Liver (tissue), 3 donors: ENCODE measurements at regions not wholly inside any gene's neighbourhood (a gene's known extent, or its start where the extent isn't known, plus 50 kb on each side); places are given as distances from the start of the nearest gene placed in this dataset.

Experiments
- RAD21 ChIP-seq, 2 donors: IDR thresholded peaks; 2 replicates each; pipeline ENCODE4 v1.6.1; 2016; ENCODE audit warnings: antibody characterized with exemption in 2 of 2, mild to moderate bottlenecking in 2 of 2
- TF ChIP-seq, protein P1 (sequence below): fragments of 150-350 bp; IDR thresholded peaks from 2 replicates; pipeline ENCODE4 v1.5.1; 2017; ENCODE audit warnings: improper control_type of control experiment, low read depth, low read length; ENCODE audit not compliant: missing input control
- TF ChIP-seq, protein P2 (sequence below): IDR thresholded peaks from 2 replicates; pipeline ENCODE4 v1.6.1; 2016; ENCODE audit warnings: antibody characterized with exemption, mild to moderate bottlenecking
- donor health status: healthy.
- donor health status: healthy.

DNA sequence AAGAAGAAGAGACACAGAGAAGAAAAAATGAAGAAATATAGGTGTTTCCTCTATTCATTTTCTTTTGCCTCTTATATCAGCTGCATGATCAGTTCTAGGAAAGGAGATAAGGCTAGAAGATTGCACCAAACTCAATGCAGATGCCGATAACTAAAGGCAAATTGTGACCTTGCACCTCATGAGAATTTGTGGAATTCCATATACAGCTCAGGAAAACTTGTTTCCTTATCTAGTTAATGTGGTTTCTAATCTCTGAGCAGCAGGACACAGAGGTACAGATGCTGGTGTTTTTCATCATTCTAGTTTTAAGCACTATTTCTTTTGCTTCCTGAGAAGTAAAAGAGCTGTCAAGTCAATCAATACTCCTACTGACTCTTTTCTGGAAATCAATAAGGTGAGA lies 104.6 kb upstream of the NWD2 start:
- TF ChIP-seq, protein P1, sequence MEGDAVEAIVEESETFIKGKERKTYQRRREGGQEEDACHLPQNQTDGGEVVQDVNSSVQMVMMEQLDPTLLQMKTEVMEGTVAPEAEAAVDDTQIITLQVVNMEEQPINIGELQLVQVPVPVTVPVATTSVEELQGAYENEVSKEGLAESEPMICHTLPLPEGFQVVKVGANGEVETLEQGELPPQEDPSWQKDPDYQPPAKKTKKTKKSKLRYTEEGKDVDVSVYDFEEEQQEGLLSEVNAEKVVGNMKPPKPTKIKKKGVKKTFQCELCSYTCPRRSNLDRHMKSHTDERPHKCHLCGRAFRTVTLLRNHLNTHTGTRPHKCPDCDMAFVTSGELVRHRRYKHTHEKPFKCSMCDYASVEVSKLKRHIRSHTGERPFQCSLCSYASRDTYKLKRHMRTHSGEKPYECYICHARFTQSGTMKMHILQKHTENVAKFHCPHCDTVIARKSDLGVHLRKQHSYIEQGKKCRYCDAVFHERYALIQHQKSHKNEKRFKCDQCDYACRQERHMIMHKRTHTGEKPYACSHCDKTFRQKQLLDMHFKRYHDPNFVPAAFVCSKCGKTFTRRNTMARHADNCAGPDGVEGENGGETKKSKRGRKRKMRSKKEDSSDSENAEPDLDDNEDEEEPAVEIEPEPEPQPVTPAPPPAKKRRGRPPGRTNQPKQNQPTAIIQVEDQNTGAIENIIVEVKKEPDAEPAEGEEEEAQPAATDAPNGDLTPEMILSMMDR: no peak
- TF ChIP-seq RAD21 (IDR thresholded peaks at IDR 0.05): no peak
- TF ChIP-seq, protein P2, sequence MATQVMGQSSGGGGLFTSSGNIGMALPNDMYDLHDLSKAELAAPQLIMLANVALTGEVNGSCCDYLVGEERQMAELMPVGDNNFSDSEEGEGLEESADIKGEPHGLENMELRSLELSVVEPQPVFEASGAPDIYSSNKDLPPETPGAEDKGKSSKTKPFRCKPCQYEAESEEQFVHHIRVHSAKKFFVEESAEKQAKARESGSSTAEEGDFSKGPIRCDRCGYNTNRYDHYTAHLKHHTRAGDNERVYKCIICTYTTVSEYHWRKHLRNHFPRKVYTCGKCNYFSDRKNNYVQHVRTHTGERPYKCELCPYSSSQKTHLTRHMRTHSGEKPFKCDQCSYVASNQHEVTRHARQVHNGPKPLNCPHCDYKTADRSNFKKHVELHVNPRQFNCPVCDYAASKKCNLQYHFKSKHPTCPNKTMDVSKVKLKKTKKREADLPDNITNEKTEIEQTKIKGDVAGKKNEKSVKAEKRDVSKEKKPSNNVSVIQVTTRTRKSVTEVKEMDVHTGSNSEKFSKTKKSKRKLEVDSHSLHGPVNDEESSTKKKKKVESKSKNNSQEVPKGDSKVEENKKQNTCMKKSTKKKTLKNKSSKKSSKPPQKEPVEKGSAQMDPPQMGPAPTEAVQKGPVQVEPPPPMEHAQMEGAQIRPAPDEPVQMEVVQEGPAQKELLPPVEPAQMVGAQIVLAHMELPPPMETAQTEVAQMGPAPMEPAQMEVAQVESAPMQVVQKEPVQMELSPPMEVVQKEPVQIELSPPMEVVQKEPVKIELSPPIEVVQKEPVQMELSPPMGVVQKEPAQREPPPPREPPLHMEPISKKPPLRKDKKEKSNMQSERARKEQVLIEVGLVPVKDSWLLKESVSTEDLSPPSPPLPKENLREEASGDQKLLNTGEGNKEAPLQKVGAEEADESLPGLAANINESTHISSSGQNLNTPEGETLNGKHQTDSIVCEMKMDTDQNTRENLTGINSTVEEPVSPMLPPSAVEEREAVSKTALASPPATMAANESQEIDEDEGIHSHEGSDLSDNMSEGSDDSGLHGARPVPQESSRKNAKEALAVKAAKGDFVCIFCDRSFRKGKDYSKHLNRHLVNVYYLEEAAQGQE: no peak
